Parathyroid adenoma (tissue), 2 donors: ENCODE measurements at regions not wholly inside any gene's neighbourhood (a gene's known extent, or its start where the extent isn't known, plus 50 kb on each side); places are given as distances from the start of the nearest gene placed in this dataset.
"Not testable (repeated sequence)": the region's sequence is repeated elsewhere in the genome, so short reads cannot be mapped to it uniquely, and the experiment has no call there.

Experiments
- H2AFZ ChIP-seq: fragments of 300-600 bp; sonication (generic); one replicate; pipeline ENCODE4 v1.7.0; 2017; ENCODE audit warnings: antibody characterized with exemption, mild to moderate bottlenecking
- H3K27ac ChIP-seq: fragments of 300-600 bp; sonication (generic); one replicate; pipeline ENCODE4 v1.7.0; 2017
- H3K27me3 ChIP-seq: fragments of 300-600 bp; sonication (generic); one replicate; pipeline ENCODE4 v1.7.0; 2017; ENCODE audit warnings: low read length; ENCODE audit not compliant: control insufficient read depth, insufficient read depth
- H3K36me3 ChIP-seq: fragments of 300-600 bp; sonication (generic); one replicate; pipeline ENCODE4 v1.7.0; 2017; ENCODE audit warnings: low read length; ENCODE audit not compliant: control insufficient read depth, insufficient read depth
- H3K4me1 ChIP-seq: fragments of 300-600 bp; sonication (generic); one replicate; pipeline ENCODE4 v1.7.0; 2017; ENCODE audit warnings: control low read depth
- H3K4me2 ChIP-seq: fragments of 300-600 bp; sonication (generic); one replicate; pipeline ENCODE4 v1.7.0; 2017; ENCODE audit warnings: low read length
- H3K4me3 ChIP-seq: fragments of 300-600 bp; sonication (generic); one replicate; pipeline ENCODE4 v1.7.0; 2017; ENCODE audit warnings: low read depth, low read length
- H3K79me2 ChIP-seq: fragments of 300-600 bp; sonication (generic); one replicate; pipeline ENCODE4 v1.7.0; 2017; ENCODE audit warnings: control low read depth
- H3K9ac ChIP-seq: fragments of 300-600 bp; sonication (generic); one replicate; pipeline ENCODE4 v1.7.0; 2017; ENCODE audit warnings: mild to moderate bottlenecking
- H3K9me3 ChIP-seq: fragments of 300-600 bp; sonication (generic); one replicate; pipeline ENCODE4 v1.7.0; 2017; ENCODE audit warnings: low read length; ENCODE audit not compliant: control insufficient read depth
- TF ChIP-seq, protein P1 (sequence below): fragments of 300-600 bp; sonication (generic); IDR thresholded peaks from one replicate; pipeline ENCODE4 v1.7.0; 2017; ENCODE audit warnings: antibody characterized with exemption, mild to moderate bottlenecking
- donor health status: primary hyperparathyroidism.

DNA sequence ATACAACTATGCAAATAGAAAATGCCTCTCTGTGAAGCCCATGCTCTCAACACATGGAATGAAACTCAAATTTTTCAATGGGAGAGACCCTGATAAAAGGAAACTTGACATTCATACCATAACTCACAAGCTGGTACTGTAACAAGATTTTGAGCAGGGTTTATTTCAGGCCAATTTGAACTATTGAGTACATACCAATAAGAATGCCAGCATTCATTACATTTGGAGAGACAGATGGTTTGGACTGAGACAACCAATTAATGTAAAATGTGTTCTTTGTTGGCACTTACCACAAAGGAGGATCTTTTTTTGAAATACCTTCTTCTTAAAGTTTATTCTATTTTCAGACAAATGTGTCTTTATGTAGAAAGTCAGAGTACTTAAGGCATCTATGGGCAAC, 1357.0 kb upstream of the GOT2 start:
- Histone ChIP-seq H3K4me1 (no peaks in the 10 kb centered on the region), H3K9ac (no peak overlapping the region), H3K27me3 (no peaks in the 10 kb centered on the region), H3K27ac (no peak overlapping the region), H3K36me3 (no peaks in the 10 kb centered on the region), H3K4me2 (no peak overlapping the region), H2AFZ (no peak overlapping the region), H3K4me3 (no peak overlapping the region), H3K9me3 (no peaks in the 10 kb centered on the region), H3K79me2 (no peaks in the 10 kb centered on the region)
- TF ChIP-seq, protein P1, sequence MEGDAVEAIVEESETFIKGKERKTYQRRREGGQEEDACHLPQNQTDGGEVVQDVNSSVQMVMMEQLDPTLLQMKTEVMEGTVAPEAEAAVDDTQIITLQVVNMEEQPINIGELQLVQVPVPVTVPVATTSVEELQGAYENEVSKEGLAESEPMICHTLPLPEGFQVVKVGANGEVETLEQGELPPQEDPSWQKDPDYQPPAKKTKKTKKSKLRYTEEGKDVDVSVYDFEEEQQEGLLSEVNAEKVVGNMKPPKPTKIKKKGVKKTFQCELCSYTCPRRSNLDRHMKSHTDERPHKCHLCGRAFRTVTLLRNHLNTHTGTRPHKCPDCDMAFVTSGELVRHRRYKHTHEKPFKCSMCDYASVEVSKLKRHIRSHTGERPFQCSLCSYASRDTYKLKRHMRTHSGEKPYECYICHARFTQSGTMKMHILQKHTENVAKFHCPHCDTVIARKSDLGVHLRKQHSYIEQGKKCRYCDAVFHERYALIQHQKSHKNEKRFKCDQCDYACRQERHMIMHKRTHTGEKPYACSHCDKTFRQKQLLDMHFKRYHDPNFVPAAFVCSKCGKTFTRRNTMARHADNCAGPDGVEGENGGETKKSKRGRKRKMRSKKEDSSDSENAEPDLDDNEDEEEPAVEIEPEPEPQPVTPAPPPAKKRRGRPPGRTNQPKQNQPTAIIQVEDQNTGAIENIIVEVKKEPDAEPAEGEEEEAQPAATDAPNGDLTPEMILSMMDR = no peak

DNA sequence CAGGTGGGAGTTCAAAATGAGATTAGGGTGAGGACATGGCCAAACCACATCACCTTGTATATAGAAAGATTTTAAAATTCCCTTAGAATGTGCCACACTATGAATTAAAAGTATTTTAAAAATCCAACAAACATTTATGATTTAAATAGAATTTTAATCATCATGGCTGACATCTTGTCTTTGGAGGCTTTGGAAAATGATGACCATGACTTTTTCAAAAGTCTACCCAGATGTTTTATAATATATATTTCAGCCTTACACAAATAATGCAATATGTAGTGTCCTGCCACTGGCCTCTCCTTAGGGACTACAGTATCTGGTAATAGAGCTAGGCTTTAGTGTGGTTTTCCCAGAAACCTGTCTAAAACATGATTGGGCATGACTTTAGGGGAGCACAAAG, 1353.4 kb upstream of the GOT2 start:
- no peaks in the 10 kb centered on the region for H3K79me2 ChIP-seq
- H3K27ac ChIP-seq = no peak overlapping the region
- H3K9ac ChIP-seq = no peak overlapping the region
- H2AFZ ChIP-seq = no peak overlapping the region
- no peaks in the 10 kb centered on the region for H3K4me1 ChIP-seq
- no peaks in the 10 kb centered on the region for H3K36me3 ChIP-seq
- no peak overlapping the region for H3K4me3 ChIP-seq
- H3K27me3 ChIP-seq = no peaks in the 10 kb centered on the region
- H3K9me3 ChIP-seq = no peaks in the 10 kb centered on the region
- no peak overlapping the region for H3K4me2 ChIP-seq
- TF ChIP-seq, protein P1 = no peak

DNA sequence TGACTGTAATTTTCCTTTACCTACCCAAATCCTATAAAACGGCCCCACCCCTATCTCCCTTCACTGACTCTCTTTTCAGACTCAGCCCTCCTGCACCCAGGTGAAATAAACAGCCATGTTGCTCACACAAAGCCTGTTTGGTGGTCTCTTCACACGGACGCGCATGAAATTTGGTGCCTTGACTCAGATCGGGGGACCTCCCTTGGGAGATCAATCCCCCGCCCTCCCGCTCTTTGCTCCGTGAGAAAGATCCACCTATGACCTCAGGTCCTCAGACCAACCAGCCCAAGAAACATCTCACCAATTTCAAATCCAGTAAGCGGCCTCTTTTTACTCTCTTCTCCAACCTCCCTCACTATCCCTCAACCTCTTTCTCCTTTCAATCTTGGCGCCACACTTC, 1344.7 kb upstream of the GOT2 start:
- H3K27ac ChIP-seq, H3K4me1 ChIP-seq, H3K4me3 ChIP-seq, H3K9me3 ChIP-seq, H3K4me2 ChIP-seq, H3K79me2 ChIP-seq, H3K9ac ChIP-seq, H2AFZ ChIP-seq, H3K36me3 ChIP-seq, H3K27me3 ChIP-seq: not testable (repeated sequence)

DNA sequence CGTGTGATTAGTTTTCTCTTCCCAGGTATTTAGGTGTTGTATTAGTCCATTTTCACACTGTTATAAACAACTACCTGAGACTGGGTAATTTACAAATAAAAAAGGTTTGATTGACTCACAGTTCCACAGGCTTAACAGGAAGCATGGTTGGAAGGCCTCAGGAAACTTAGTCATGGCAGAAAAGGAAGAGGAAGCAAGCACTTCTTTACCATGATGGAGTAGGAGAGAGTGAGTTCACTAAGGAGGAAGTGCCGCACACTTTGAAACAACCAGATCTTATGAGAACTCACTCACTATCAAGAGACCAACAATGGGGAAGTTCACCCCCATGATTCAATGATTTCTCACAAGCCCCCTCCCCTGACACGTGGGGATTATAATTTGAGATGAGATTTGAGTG, 1343.7 kb upstream of the GOT2 start:
- Histone ChIP-seq H3K9me3 (no peaks in the 10 kb centered on the region), H3K4me3 (no peak overlapping the region), H3K9ac (no peak overlapping the region), H3K27ac (no peak overlapping the region), H3K27me3 (no peaks in the 10 kb centered on the region), H3K4me2 (no peak overlapping the region), H3K36me3 (no peaks in the 10 kb centered on the region), H3K79me2 (no peaks in the 10 kb centered on the region), H2AFZ (no peak overlapping the region), H3K4me1 (no peaks in the 10 kb centered on the region)
- TF ChIP-seq, protein P1 = no peak

DNA sequence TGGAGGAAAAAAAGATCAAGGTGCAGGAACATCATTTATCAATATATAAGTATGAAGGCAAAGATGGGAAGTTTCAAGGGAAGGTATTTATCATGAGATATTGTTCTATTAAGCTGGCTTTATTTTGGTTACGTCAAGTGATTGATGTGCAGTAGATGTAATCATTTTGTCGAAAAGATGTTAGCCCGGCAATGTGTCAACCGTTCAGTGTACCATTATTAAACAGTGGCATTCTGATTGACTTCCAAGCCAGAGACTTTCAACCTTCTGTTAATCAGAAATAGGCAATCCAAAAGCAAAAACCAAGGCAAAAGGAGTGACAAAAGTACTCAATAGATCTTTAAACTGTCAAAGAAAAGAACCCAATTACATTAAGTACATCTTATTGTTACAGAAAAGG, 1340.3 kb upstream of the GOT2 start:
- Histone ChIP-seq H3K9ac (no peak overlapping the region), H3K36me3 (no peaks in the 10 kb centered on the region), H2AFZ (no peak overlapping the region), H3K9me3 (no peaks in the 10 kb centered on the region), H3K4me3 (no peak overlapping the region), H3K4me1 (no peaks in the 10 kb centered on the region), H3K4me2 (no peak overlapping the region), H3K79me2 (no peaks in the 10 kb centered on the region), H3K27me3 (no peaks in the 10 kb centered on the region), H3K27ac (no peak overlapping the region)
- TF ChIP-seq, protein P1 = no peak
